Duodenal mucosa (tissue), 2 donors: ENCODE measurements at regions not wholly inside any gene's neighbourhood (a gene's known extent, or its start where the extent isn't known, plus 50 kb on each side); places are given as distances from the start of the nearest gene placed in this dataset.

Experiments used
- H3K27ac ChIP-seq: one replicate; pipeline ENCODE4 v1.7.0; 2013; ENCODE audit warnings: low read depth, low read length
- H3K27me3 ChIP-seq, 2 donors: one replicate each; pipeline ENCODE4 v1.7.0; 2013; ENCODE audit warnings: low read length in 2 of 2, control low read depth in 1 of 2; ENCODE audit not compliant: insufficient read depth in 2 of 2, control insufficient read depth in 1 of 2
- H3K36me3 ChIP-seq, 2 donors: one replicate each; pipeline ENCODE4 v1.7.0; 2013; ENCODE audit warnings: low read length in 2 of 2, control low read depth in 1 of 2; ENCODE audit not compliant: insufficient read depth in 2 of 2, control insufficient read depth in 1 of 2
- H3K4me1 ChIP-seq, 2 donors: one replicate each; pipeline ENCODE4 v1.7.0; 2013; ENCODE audit warnings: low read length in 2 of 2, control low read depth in 1 of 2; ENCODE audit not compliant: insufficient read depth in 2 of 2, control insufficient read depth in 1 of 2
- H3K4me3 ChIP-seq, 2 donors: one replicate each; pipeline ENCODE4 v1.7.0; 2013; ENCODE audit warnings: low read length in 2 of 2, low read depth in 1 of 2
- H3K9ac ChIP-seq, 2 donors: one replicate each; pipeline ENCODE4 v1.7.0; 2013; ENCODE audit warnings: low read length in 2 of 2, low read depth in 1 of 2
- H3K9me3 ChIP-seq, 2 donors: one replicate each; pipeline ENCODE4 v1.7.0; 2013; ENCODE audit warnings: low read length in 2 of 2, control low read depth in 1 of 2; ENCODE audit not compliant: control insufficient read depth in 1 of 2

DNA sequence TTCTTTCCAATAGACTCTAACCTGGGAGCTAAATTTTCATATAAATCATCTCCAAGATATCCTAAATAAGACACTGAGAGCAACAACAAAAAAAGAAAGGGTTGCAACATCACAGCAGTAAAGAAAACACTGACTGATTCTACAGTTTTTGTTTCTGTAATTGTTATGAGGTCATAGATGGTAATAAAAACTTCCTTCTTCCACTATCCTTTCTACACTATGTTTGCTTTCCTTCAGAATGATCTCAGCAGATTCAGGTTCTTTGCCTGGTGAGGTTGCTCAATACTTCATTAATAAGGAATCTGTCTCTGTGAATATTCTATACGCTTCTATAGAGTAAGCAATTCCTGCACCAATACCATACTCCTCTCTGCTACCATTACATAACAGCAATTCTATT is 835.6 kb upstream of the GRAMD2B start:
- no peak overlapping the region for H3K9ac ChIP-seq
- no peak overlapping the region for H3K27ac ChIP-seq
- H3K27me3 ChIP-seq, result no peaks in the 10 kb centered on the region
- no peaks in the 10 kb centered on the region for H3K36me3 ChIP-seq
- no peaks in the 10 kb centered on the region for H3K9me3 ChIP-seq
- H3K4me1 ChIP-seq, result no peaks in the 10 kb centered on the region
- H3K4me3 ChIP-seq, result no peak overlapping the region

DNA sequence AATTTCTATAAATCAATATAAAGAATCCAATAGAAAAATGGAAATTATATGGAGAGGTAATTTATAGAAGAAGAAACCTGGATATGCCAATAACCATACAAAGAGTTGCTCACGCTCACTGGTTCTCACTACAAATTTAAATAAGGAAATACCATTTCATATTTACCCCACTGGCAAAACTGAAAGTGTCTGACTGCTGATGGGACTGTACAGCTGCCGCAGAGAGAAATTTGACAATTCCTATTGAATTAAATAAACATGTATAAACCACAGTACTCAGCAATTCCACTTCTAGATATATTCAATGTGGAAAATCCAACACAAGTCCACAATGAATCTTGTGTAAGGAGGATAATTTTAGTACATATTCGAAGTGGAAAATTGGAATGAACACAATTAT is 830.4 kb upstream of the GRAMD2B start:
- Histone ChIP-seq H3K27ac (no peak overlapping the region), H3K36me3 (no peaks in the 10 kb centered on the region), H3K4me1 (no peaks in the 10 kb centered on the region), H3K4me3 (no peak overlapping the region), H3K27me3 (no peaks in the 10 kb centered on the region), H3K9ac (no peak overlapping the region), H3K9me3 (no peaks in the 10 kb centered on the region)

DNA sequence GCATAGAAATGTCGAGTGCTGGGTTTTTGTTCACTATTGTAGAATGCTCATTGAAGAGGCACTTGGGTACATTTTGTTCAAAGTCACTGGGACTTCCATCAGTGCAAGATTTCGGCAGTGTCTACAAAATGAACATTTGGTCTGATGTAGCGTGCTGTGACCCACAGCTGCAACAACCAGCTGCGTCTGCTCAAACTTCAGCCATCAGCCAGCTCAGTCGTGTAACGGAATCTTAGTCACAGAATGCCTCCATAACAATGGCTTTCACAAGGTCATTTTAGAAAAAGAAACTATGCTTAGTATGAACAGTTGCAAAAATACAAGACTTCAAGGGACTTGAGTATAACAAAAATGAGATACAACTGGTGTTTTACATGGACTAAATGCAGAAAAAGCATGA is 828.1 kb upstream of the GRAMD2B start:
- H3K27ac ChIP-seq, result no peak overlapping the region
- no peaks in the 10 kb centered on the region for H3K27me3 ChIP-seq
- no peaks in the 10 kb centered on the region for H3K9me3 ChIP-seq
- no peaks in the 10 kb centered on the region for H3K4me1 ChIP-seq
- H3K9ac ChIP-seq, result no peak overlapping the region
- no peak overlapping the region for H3K4me3 ChIP-seq
- H3K36me3 ChIP-seq, result no peaks in the 10 kb centered on the region

DNA sequence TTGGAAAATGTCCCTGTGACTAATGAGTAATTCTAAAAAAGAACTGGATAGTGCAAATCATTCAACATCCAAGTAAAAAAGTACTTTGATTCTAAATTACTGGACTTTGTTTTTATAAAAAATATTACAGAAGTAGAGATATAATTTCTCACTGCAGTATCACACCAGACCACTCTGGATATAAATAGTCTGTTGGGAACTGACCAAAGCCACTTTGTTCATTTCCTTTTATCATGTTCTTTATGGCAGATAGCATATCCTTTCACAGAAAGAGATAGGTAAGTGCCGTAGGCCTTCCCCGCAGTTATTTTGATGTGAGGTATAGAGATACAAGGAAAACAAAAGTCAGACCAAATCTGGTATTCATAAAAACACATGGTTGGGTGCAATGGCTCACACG is 827.4 kb upstream of the GRAMD2B start:
- H3K27me3 ChIP-seq, result no peaks in the 10 kb centered on the region
- H3K27ac ChIP-seq, result no peak overlapping the region
- H3K9ac ChIP-seq, result no peak overlapping the region
- H3K4me1 ChIP-seq, result no peaks in the 10 kb centered on the region
- no peak overlapping the region for H3K4me3 ChIP-seq
- H3K36me3 ChIP-seq, result no peaks in the 10 kb centered on the region
- H3K9me3 ChIP-seq, result no peaks in the 10 kb centered on the region

DNA sequence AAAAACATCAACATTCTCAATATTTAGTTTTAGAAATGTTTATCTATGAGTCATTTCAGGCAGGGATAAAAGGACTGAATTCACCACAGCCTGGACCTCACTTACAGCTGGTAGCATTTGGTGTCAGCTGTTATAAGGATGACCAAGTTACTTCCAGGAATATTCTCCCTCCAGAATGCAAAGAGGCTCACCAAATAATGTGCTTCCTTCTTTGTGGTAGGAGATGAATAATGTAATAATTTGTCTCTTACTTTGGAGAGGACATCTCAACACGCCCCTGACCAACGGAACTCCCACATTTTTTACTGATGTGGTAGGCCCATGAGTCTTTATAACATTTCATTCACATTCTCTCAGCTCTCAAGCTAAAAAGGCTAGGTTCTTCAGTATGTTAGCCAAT is 825.9 kb upstream of the GRAMD2B start:
- no peak overlapping the region for H3K9ac ChIP-seq
- H3K27me3 ChIP-seq, result no peaks in the 10 kb centered on the region
- H3K36me3 ChIP-seq, result no peaks in the 10 kb centered on the region
- H3K27ac ChIP-seq, result no peak overlapping the region
- no peaks in the 10 kb centered on the region for H3K4me1 ChIP-seq
- no peak overlapping the region for H3K4me3 ChIP-seq
- no peaks in the 10 kb centered on the region for H3K9me3 ChIP-seq

DNA sequence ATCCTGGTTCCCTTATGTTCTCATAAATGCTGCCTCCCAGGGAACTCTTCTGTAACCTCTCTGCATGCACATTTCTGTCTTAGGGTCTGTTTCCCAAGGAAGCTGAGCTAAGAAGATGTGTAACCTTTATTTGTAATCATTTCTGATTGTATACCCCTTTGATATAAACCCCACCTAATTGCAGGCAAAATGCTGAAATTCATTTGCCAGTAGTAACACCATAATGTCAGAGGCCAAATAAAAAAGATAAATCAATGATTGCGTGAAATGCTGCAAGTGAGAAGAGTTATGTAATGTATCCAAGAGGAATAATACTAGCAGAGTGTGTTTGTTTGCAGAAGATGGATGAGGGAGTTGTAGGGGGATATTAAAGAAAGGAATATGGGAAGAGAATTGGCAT is 822.6 kb upstream of the GRAMD2B start:
- no peak overlapping the region for H3K27ac ChIP-seq

DNA sequence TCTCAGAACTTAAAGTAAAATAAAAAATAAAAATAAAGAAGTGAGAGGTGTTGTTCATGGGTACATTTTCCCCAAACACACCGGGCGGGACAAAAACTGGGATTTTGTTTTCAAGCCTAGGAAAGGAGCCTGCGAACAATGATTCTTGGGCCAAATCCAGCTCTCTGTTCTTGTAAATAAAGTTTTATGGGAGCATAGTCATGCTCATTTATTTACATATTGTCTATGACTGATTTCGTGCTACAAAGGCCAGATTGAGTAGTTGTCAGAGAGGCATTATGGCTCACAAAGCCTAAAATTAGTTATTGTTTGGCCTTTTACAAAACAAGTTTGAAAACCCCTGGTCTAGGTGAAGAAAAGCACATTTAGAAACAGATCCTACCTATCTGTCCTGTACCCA is 821.0 kb upstream of the GRAMD2B start:
- Histone ChIP-seq H3K4me3 (no peak overlapping the region), H3K27ac (no peak overlapping the region), H3K36me3 (no peaks in the 10 kb centered on the region), H3K9me3 (no peaks in the 10 kb centered on the region), H3K9ac (no peak overlapping the region), H3K27me3 (no peaks in the 10 kb centered on the region), H3K4me1 (no peaks in the 10 kb centered on the region)

More for the DNA sequence above, 822.6 kb upstream of the GRAMD2B start:
- no peaks in the 10 kb centered on the region for H3K4me1 ChIP-seq
- H3K36me3 ChIP-seq, result no peaks in the 10 kb centered on the region
- H3K4me3 ChIP-seq, result no peak overlapping the region
- H3K9ac ChIP-seq, result no peak overlapping the region
- no peaks in the 10 kb centered on the region for H3K27me3 ChIP-seq
- H3K9me3 ChIP-seq, result no peaks in the 10 kb centered on the region

DNA sequence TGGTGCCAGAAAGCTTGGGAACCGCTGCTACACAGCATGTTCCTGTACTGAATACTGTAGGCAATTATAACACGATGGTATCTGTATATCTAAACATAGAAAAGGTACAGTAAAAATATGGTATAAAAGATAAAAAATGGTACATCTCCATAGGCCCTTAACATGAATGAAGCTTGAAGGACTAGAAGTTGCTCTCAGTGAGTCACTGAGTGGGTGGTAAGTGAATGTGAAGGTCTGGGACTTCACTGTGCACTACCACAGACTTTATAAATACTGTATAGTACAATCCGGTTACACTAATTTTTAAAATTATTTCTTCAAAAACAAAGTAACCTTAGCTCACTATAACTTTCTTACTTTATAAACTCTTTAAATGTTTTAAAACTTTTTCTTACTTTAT is 819.9 kb upstream of the GRAMD2B start:
- H3K27me3 ChIP-seq, result no peaks in the 10 kb centered on the region
- H3K9ac ChIP-seq, result no peak overlapping the region
- H3K36me3 ChIP-seq, result no peaks in the 10 kb centered on the region
- H3K4me1 ChIP-seq, result no peaks in the 10 kb centered on the region
- no peaks in the 10 kb centered on the region for H3K9me3 ChIP-seq
- no peak overlapping the region for H3K27ac ChIP-seq
- no peak overlapping the region for H3K4me3 ChIP-seq

DNA sequence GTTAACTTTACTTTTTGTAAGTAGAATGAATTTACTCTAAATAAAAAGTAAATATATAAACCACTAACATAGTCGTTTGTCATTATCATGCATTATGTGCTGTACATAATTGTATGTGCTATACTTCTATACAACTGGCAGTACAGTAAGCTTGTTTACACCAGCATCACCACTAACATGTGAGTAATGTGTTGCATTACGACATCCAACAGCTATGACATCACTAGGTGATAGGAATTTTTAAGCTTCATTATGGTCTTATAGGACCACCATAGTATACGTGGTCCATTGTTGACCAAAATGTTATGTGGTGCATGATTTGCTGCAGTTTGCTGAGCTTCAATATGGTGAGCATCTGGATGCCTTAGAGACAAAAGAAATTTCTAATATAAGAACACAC is 819.1 kb upstream of the GRAMD2B start:
- Histone ChIP-seq H3K4me1 (no peaks in the 10 kb centered on the region), H3K27ac (no peak overlapping the region), H3K36me3 (no peaks in the 10 kb centered on the region)

DNA sequence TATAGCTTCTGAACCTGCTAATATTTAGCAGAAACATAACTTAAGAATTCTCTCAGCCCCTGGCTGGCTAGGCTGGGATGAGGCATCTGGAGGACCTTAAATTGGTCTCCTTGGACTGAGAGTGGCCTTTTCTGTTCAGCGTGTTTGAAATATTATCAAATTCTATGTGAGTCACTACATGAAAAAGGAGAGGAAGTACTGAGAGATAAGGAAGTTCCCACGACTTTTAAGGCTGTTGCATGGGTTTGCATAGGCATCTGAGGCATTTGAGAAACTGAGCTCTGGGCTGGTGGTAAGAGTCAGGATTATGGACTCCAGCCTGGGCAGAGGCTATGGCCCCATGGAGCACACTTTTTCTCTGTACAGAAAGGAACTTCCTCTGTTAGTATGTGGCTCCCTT is 816.2 kb upstream of the GRAMD2B start:
- Histone ChIP-seq H3K9ac (no peak overlapping the region), H3K4me3 (no peak overlapping the region), H3K4me1 (no peaks in the 10 kb centered on the region), H3K27ac (no peak overlapping the region), H3K36me3 (no peaks in the 10 kb centered on the region), H3K9me3 (no peaks in the 10 kb centered on the region), H3K27me3 (no peaks in the 10 kb centered on the region)

More for the DNA sequence above, 819.1 kb upstream of the GRAMD2B start:
- Histone ChIP-seq H3K4me3 (no peak overlapping the region), H3K9me3 (no peaks in the 10 kb centered on the region), H3K9ac (no peak overlapping the region), H3K27me3 (no peaks in the 10 kb centered on the region)

DNA sequence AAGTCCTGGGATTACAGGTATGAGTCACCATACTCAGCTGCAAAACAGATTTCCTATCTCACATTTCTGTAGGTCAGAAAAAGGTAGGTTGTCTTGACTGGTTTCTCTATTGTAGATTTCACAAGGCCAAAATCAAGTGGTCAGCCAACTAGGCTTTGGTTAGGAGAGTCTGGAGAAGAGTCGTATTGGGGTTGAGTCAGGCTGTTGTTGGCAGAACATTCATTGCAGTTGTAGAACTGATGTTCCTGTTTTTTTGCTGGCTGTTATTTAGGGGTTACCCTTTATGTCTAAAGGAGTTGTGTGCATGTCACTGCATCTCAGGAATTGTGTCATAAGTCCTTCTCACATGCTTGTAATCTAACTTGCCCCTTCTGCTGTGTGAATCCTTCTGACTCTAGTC is 814.2 kb upstream of the GRAMD2B start:
- no peak overlapping the region for H3K27ac ChIP-seq

More for the DNA sequence above, 814.2 kb upstream of the GRAMD2B start:
- H3K9ac ChIP-seq, result no peak overlapping the region
- H3K27me3 ChIP-seq, result no peaks in the 10 kb centered on the region
- no peak overlapping the region for H3K4me3 ChIP-seq
- no peaks in the 10 kb centered on the region for H3K4me1 ChIP-seq
- no peaks in the 10 kb centered on the region for H3K36me3 ChIP-seq
- no peaks in the 10 kb centered on the region for H3K9me3 ChIP-seq
